HCT116 (cell line): ENCODE measurements at regions not wholly inside any gene's neighbourhood (a gene's known extent, or its start where the extent isn't known, plus 50 kb on each side); places are given as distances from the start of the nearest gene placed in this dataset.

Experiments
- ATAC-seq: fragments of 200-7000 bp; cut with Tn5 transposase; 2 replicates; pipeline ENCODE4 v1.9.1; 2020; ENCODE audit warnings: mild to moderate bottlenecking, moderate library complexity
- BruUV-seq: library from RNA; stranded (reverse); fragments of 400-500 nt; replicated peaks from 2 replicates; lab custom pipeline; 2021; lab: Mats Ljungman, UMichigan
- CTCF ChIA-PET: fragments of 300-600 bp; sonication (Branson Sonifier 250); formaldehyde crosslinking; loops from one replicate; lab custom pipeline; 2021; ENCODE audit warnings: antibody characterized with exemption; lab: Charles Lee
- POLR2A ChIA-PET: fragments of 300-600, 350-600 bp; sonication (Branson Sonifier 250); formaldehyde crosslinking; loops from one replicate; lab custom pipeline; 2021; ENCODE audit warnings: antibody characterized with exemption; lab: Charles Lee
- RAD21 ChIA-PET, 2 experiments: fragments of 300-600 bp; sonication (Branson Sonifier 250); formaldehyde crosslinking; loops; one replicate each; lab custom pipeline; 2023; ENCODE audit warnings: low total read pairs in 2 of 2; ENCODE audit not compliant: uncharacterized antibody in 2 of 2, unreplicated experiment in 2 of 2, low non-redundant PET in 1 of 2; lab: Charles Lee
- DNase-seq: peaks from one replicate; pipeline ENCODE4 v3.0.0-alpha.2; 2010; ENCODE audit warnings: low read depth, low spot score
- H2AFZ ChIP-seq: fragments of 200-600 bp; shearing (Covaris generic), sonication (generic); 2 replicates; pipeline ENCODE4 v1.6.1; 2017; ENCODE audit warnings: low read depth, mixed run types, mixed read lengths, antibody characterized with exemption, low read length; ENCODE audit not compliant: poor library complexity, severe bottlenecking
- H3K27ac ChIP-seq: 2 replicates; pipeline ENCODE4 v1.5.1; 2012; ENCODE audit warnings: low read depth, low read length
- H3K27me3 ChIP-seq: fragments of 200-600 bp; sonication (generic); 2 replicates; pipeline ENCODE4 v1.6.1; 2016; ENCODE audit warnings: mixed run types, low read length, mixed read lengths; ENCODE audit not compliant: insufficient read depth
- H3K36me3 ChIP-seq, 2 experiments: fragments of 200-500 bp in 1 of 2; fragments of 200-600 bp in 1 of 2; sonication (Bioruptor generic) in 1 of 2; sonication (generic) in 1 of 2; 2 replicates each; pipeline versions ENCODE4 v1.5.1 to v1.6.1; 2014 to 2016; ENCODE audit warnings: low read length in 2 of 2, inconsistent platforms in 1 of 2, mixed read lengths in 1 of 2, mixed run types in 1 of 2; ENCODE audit not compliant: insufficient read depth in 2 of 2, control insufficient read depth in 1 of 2
- H3K4me1 ChIP-seq, 2 experiments: fragments of 200-600 bp in 1 of 2; sonication (generic) in 1 of 2; 2 replicates each; pipeline versions ENCODE4 v1.5.1 to v1.6.1; 2012 to 2017; ENCODE audit warnings: low read length in 2 of 2, inconsistent platforms in 1 of 2, mild to moderate bottlenecking in 1 of 2, mixed read lengths in 1 of 2, mixed run types in 1 of 2, moderate library complexity in 1 of 2; ENCODE audit not compliant: insufficient read depth in 2 of 2, control insufficient read depth in 1 of 2
- H3K4me2 ChIP-seq: fragments of 200-600 bp; sonication (generic); 2 replicates; pipeline ENCODE4 v1.6.1; 2017; ENCODE audit warnings: mixed run types, low read length, mixed read lengths
- H3K4me3 ChIP-seq, 2 experiments: fragments of 200-600 bp in 1 of 2; sonication (generic) in 1 of 2; replicated peaks in 1 of 2; 2 replicates each; pipeline ENCODE4 v1.5.1; 2011 to 2016; ENCODE audit warnings: low read length in 2 of 2, control low read depth in 1 of 2, low read depth in 1 of 2, mild to moderate bottlenecking in 1 of 2, mixed read lengths in 1 of 2, mixed run types in 1 of 2
- H3K79me2 ChIP-seq: fragments of 200-600 bp; sonication (generic); 2 replicates; pipeline ENCODE4 v1.6.1; 2017; ENCODE audit warnings: mild to moderate bottlenecking, mixed run types, low read length, moderate library complexity, mixed read lengths; ENCODE audit not compliant: insufficient read depth
- H3K9ac ChIP-seq: fragments of 200-600 bp; sonication (generic); 2 replicates; pipeline ENCODE4 v1.6.1; 2016; ENCODE audit warnings: low read length, mixed read lengths
- H3K9me2 ChIP-seq: fragments of 200-600 bp; sonication (generic), shearing (Covaris generic); 2 replicates; pipeline ENCODE4 v1.6.1; 2017; ENCODE audit warnings: mixed run types, mild to moderate bottlenecking, moderate library complexity; ENCODE audit not compliant: insufficient read depth
- H3K9me3 ChIP-seq, 2 experiments: fragments of 200-500 bp in 1 of 2; fragments of 200-600 bp in 1 of 2; sonication (Bioruptor generic) in 1 of 2; sonication (generic) in 1 of 2; 2 replicates each; pipeline ENCODE4 v1.6.1; 2014 to 2017; ENCODE audit warnings: low read length in 2 of 2, mixed read lengths in 2 of 2, inconsistent platforms in 1 of 2, low read depth in 1 of 2, mild to moderate bottlenecking in 1 of 2, mixed run types in 1 of 2, moderate library complexity in 1 of 2; ENCODE audit not compliant: control insufficient read depth in 1 of 2, insufficient read depth in 1 of 2
- H4K20me1 ChIP-seq: fragments of 200-600 bp; sonication (generic), shearing (Covaris generic); 2 replicates; pipeline ENCODE4 v1.6.1; 2017; ENCODE audit warnings: mixed run types, mild to moderate bottlenecking, moderate library complexity; ENCODE audit not compliant: insufficient read depth
- CBX3 ChIP-seq: IDR thresholded peaks from 2 replicates; pipeline ENCODE4 v1.6.1; 2012; ENCODE audit warnings: low read depth
- FOSL1 ChIP-seq: IDR thresholded peaks from 2 replicates; pipeline ENCODE4 v1.6.1; 2012; ENCODE audit warnings: low read depth
- POLR2A ChIP-seq: IDR thresholded peaks from 2 replicates; pipeline ENCODE4 v1.7.0; 2011; ENCODE audit warnings: borderline replicate concordance; ENCODE audit not compliant: insufficient read depth, insufficient read length; ENCODE audit errors: extremely low read depth
- RAD21 ChIP-seq: IDR thresholded peaks from 2 replicates; pipeline ENCODE4 v1.6.1; 2012; ENCODE audit warnings: low read depth, mild to moderate bottlenecking
- REST ChIP-seq: IDR thresholded peaks from 2 replicates; pipeline ENCODE4 v1.6.1; 2012; ENCODE audit warnings: low read depth
- TCF7L2 ChIP-seq: IDR thresholded peaks from 2 replicates; pipeline ENCODE4 v1.7.0; 2011; ENCODE audit warnings: borderline replicate concordance, inconsistent platforms; ENCODE audit not compliant: insufficient read depth, insufficient read length; ENCODE audit errors: extremely low read depth
- ZFX ChIP-seq: fragments of 450-650 bp; IDR thresholded peaks from 2 replicates; pipeline ENCODE4 v1.6.1; 2017
- intact Hi-C: fragments of 100-400 bp; cut with micrococcal nuclease; formaldehyde crosslinking; loops from 2 replicates; pipeline ENCODE4 v1.10.0; 2022
- TF ChIP-seq, protein P1 (sequence below): IDR thresholded peaks from 2 replicates; pipeline ENCODE4 v1.6.1; 2011; ENCODE audit warnings: mild to moderate bottlenecking, low read length, moderate library complexity; ENCODE audit not compliant: insufficient replicate concordance; ENCODE audit errors: extremely low read depth

- Histone ChIP-seq H3K4me2 (no peak overlapping the region), H3K9me3 (no peaks in the 10 kb centered on the region), H3K4me3 (no peak overlapping the region), H3K27ac (no peak overlapping the region), H3K27me3 (peaks cover 50% of the 10 kb centered on the region), H3K9ac (no peak overlapping the region), H2AFZ (no peak overlapping the region), H3K4me1 (no peaks in the 10 kb centered on the region), H3K79me2 (no peaks in the 10 kb centered on the region), H3K36me3 (no peaks in the 10 kb centered on the region), H4K20me1 (no peaks in the 10 kb centered on the region), H3K9me2 (no peaks in the 10 kb centered on the region)
- no peak for TF ChIP-seq RAD21
- DNase-seq, result no peak
- intact Hi-C loops, result no loop called here
- no TSS peak for BruUV-seq
- ChIA-PET POLR2A (no interaction called here), RAD21 (no interaction called here), CTCF (interaction anchor here (1.0 to 2.2 kb wide), 2 partner anchors 9 to 133 kb away, joined by 3 to 7 read pairs; no protein-coding TSS in a partner anchor)
- no peak for ATAC-seq
Measured at GRCh38 chr11:116504541-116505297, 268.1 kb downstream of the BUD13 start.

- intact Hi-C loops, result no loop called here
- peaks cover 45% of the 10 kb centered on the region for H3K27me3 ChIP-seq
- no peak overlapping the region for H3K27ac ChIP-seq
- ChIA-PET CTCF (interaction anchor here (1.2 to 2.2 kb wide), 2 partner anchors 11 to 145 kb away, joined by 3 to 7 read pairs; no protein-coding TSS in a partner anchor), RAD21 (no interaction called here), POLR2A (no interaction called here)
- H3K79me2 ChIP-seq, result no peaks in the 10 kb centered on the region
- no peaks in the 10 kb centered on the region for H3K4me1 ChIP-seq
- no peak overlapping the region for H3K4me2 ChIP-seq
- no TSS peak for BruUV-seq
- no peak for DNase-seq
- no peaks in the 10 kb centered on the region for H3K9me2 ChIP-seq
- H3K9ac ChIP-seq, result no peak overlapping the region
- H3K4me3 ChIP-seq, result no peak overlapping the region
- no peak overlapping the region for H2AFZ ChIP-seq
- no peaks in the 10 kb centered on the region for H4K20me1 ChIP-seq
- no peaks in the 10 kb centered on the region for H3K36me3 ChIP-seq
- no peak for ATAC-seq
- no peaks in the 10 kb centered on the region for H3K9me3 ChIP-seq
- TF ChIP-seq REST, result no peak
- TF ChIP-seq CBX3, result no peak
- TF ChIP-seq, protein P1, sequence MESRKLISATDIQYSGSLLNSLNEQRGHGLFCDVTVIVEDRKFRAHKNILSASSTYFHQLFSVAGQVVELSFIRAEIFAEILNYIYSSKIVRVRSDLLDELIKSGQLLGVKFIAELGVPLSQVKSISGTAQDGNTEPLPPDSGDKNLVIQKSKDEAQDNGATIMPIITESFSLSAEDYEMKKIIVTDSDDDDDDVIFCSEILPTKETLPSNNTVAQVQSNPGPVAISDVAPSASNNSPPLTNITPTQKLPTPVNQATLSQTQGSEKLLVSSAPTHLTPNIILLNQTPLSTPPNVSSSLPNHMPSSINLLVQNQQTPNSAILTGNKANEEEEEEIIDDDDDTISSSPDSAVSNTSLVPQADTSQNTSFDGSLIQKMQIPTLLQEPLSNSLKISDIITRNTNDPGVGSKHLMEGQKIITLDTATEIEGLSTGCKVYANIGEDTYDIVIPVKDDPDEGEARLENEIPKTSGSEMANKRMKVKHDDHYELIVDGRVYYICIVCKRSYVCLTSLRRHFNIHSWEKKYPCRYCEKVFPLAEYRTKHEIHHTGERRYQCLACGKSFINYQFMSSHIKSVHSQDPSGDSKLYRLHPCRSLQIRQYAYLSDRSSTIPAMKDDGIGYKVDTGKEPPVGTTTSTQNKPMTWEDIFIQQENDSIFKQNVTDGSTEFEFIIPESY, result no peak
- no peak for TF ChIP-seq POLR2A
- no peak for TF ChIP-seq ZFX
- TF ChIP-seq TCF7L2, result no peak
- no peak for TF ChIP-seq RAD21
- no peak for TF ChIP-seq FOSL1
Measured at GRCh38 chr11:116503216-116504160, 269.3 kb downstream of the BUD13 start.
